CD4-positive, alpha-beta T cell treated with Interleukin-1 beta for 1 hour (primary cell): ENCODE measurements at regions not wholly inside any gene's neighbourhood (a gene's known extent, or its start where the extent isn't known, plus 50 kb on each side); places are given as distances from the start of the nearest gene placed in this dataset.
"Not testable (repeated sequence)": the region's sequence is repeated elsewhere in the genome, so short reads cannot be mapped to it uniquely, and the experiment has no call there.

Experiments
- DNase-seq, 2 donors: peaks; one replicate each; pipeline ENCODE4 v3.0.0-alpha.2; 2020 to 2022

- no peak for DNase-seq
Observed at GRCh38 chr6:119683671-119684070, 334.1 kb upstream of the MAN1A1 start.

GRCh38 chr6:119683031-119683430, 333.5 kb upstream of the MAN1A1 start:
- DNase-seq: no peak

DNA sequence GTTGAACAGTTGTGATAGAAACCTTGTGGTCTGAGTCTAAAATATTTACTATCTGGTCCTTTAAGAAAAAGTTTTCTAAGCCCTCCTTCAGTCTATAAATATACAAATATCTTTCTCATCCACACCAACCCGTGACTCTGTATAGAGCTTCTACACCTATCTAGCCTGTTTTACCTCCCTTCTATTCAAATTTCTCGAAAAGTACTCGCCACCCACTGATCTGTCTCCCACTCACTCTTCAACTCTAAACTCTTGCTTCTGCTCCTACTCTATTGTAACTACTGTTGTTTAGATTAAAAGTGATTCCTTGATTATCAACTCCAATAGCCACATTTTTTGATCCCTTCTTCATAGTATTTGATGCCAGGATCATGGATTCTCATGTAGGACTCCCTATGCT, 329.4 kb upstream of the MAN1A1 start:
- DNase-seq: no peak

GRCh38 chr6:119677384-119677783, 327.8 kb upstream of the MAN1A1 start:
- no peak for DNase-seq

DNA sequence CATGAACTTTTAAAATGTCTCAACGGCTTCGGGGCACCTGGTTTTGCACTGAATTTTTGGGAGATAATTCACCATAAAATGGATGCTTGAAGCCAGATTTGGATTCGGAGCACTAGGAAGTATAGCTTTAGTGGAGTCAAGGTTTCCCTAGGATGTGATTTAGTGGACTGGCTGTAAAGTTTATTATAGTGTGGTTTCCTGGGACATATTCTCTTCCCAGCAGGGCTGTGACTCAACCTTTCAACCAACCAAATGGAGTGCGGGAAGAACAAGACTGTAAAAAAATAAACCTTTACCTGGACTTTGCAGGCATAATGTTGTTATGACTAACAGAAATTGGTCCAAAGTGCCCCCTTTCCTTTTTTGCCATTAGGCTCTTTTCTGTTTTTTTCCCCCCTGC, 327.4 kb upstream of the MAN1A1 start:
- DNase-seq: no peak

- DNase-seq: no peak
Observed at GRCh38 chr6:119676230-119676629, 326.7 kb upstream of the MAN1A1 start.

GRCh38 chr6:119673741-119674140, 324.2 kb upstream of the MAN1A1 start:
- DNase-seq: no peak

DNA sequence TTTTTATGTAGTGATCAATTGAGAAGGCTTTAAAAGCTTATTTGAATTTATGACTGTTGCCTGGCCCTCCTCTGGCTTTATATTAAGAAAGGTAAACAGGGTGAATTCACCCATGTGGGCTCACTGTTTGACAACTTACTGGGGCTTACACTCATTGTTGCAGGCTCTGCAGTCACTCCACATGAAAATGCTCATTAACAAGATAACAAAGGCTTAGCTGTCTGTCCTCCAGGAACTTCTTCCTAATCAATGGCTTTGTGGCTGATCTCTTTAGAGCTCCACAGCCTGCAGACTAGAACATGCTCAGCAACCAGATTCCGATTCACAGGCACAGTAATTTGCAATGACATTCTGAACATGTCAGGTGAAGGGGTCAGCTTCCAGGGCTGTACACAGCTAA, 323.2 kb upstream of the MAN1A1 start:
- DNase-seq: no peak

DNA sequence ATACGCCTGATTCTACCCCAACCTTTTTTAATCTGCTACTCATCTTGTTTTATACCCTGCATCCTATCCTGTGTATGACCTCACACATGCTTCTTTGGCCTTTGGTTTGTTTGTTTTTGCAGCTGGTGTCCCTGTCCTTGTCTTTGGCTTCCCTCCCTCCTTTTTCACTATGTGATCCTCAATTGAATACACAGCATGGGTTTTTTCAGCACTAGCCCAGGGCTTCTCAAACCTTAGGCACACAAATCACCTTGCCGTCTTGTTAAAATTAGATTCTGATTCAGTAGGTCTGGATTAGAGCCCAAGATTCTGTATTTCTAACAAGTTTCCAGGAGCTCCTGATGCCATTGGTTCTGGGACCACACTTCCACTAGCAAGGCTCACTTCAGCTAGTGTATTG, 321.5 kb upstream of the MAN1A1 start:
- DNase-seq: no peak

- DNase-seq: no peak
Observed at GRCh38 chr6:119669221-119669620, 319.7 kb upstream of the MAN1A1 start.

DNA sequence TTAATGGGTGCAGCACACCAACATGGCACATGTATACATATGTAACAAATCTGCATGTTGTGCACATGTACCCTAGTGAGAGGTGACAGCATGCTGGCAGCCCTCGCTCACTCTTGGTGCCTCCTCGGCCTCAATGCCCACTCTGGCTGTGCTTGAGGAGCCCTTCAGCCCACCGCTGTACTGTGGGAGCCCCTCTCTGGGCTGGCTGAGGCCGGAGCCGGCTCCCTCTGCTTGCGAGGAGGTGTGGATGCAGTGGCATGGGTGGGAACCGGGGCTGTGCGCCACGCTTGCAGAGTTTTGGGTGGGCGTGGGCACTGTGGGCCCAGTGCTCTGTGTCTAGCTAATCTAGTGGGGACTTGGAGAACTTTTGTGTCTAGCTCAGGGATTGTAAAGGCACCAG, 315.9 kb upstream of the MAN1A1 start:
- not testable (repeated sequence) for DNase-seq

DNA sequence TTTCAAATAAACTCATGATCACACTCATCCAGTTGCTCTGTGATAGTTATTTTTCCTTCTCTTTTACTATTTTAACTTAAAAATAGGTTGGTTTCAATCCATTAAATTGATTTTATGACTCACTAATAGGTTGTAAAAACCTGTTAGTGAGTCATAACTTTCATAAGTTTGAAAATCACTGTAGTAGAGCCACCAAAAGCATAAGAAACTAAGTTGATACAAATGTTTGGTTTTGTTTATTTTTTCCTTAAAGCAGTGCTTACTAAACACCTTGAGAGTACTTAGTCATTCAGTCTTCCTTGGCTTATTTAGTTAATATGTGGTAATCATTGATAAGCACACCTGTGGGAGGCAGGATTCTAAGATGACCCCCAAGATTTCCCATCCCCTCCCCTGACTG, 312.1 kb upstream of the MAN1A1 start:
- DNase-seq: no peak

- no peak for DNase-seq
Observed at GRCh38 chr6:119661078-119661477, 311.5 kb upstream of the MAN1A1 start.

GRCh38 chr6:119658917-119659316, 309.4 kb upstream of the MAN1A1 start:
- no peak for DNase-seq

DNA sequence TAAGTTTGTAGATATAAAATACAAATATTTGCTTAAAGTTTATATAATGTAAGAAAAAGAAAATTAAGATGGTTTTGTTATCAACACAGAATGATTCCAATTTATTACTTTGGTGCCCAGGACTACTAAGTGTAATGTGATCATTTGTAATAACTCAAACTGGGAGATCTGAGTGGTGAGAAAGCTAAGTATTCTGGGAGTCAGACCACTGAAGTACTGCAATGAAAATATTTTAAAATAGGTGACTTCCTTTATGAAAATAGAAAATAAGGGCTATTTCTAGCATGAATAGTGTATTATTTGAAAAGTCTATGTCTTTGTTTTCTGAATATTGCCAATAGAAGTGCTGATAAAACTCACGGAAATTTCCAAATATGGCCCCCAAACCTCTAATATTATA, 305.6 kb upstream of the MAN1A1 start:
- DNase-seq: no peak

DNA sequence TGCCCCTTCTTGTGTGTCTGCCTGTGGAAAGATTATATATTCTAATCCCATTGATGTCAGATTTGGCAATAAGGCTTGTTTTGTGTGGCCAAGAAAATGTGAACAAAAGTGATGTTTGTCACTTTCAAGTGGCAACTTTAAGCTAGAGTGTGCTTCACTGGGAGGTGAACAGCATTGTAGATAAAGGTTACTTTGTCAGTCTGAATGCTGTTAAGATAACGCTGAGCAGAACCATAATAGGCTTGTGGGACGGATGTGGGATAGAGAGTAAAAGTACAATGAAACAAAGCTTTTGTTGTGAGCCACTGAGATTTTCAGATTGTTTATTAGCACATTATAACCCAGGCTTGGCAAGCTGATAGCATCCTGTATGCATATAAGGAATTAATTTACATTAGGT, 303.8 kb upstream of the MAN1A1 start:
- no peak for DNase-seq

GRCh38 chr6:119649531-119649930, 300.0 kb upstream of the MAN1A1 start:
- DNase-seq: no peak

DNA sequence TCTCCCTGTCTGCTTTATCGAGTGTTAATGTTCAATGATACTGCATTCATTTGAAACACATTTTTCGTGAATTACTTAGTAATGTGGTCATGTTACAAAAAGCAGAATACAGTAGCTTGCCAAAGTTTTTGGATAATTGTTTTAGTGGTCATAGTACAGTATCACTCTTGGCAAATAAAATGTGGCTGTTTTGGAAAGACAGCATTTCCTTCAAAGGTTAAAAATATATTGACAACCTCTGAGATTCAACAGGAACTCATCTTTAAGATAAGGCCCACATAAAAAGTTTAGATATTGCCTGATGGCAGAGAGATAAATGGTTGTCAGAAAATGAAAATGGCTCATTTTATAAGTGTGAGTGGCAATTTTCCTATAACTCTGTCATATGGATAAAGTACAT, 297.7 kb upstream of the MAN1A1 start:
- no peak for DNase-seq

DNA sequence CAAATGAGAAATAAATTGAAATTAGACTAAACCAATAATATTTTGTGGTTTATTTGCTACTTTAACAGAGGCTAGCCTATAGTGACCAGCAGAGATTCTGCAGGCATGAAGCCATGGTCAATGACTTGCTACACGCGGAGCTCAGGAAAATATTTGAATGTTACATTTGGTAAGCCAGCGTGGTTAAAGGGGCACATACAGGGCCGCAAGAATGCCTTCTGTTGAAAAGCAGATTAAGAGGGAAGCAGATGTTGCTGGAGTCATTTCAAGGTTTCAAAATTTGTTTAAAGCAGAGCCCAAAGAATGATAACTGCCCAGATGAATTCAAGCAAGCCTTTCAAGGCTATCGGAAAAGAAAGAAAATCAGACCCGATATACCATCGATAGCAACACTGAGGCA, 294.3 kb upstream of the MAN1A1 start:
- no peak for DNase-seq

GRCh38 chr6:119637768-119638167, 288.2 kb upstream of the MAN1A1 start:
- no peak for DNase-seq

DNA sequence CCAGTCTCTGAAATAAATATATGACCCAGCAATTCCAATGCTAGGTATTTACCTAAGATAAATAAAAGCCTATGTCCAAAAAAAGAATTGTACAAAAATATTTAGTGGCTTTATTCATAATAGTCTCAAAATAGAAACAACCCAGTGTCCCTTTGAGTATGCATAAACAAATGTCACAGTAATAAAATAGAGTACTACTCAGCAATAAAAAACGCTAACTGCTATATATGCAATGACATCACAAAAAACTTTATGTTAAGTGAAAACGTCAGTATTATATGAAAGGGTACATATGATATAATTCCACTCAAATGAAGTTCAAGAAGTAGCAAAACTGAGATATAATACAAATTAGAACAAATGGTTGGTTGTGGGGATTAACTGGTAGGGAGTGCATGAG, 286.5 kb upstream of the MAN1A1 start:
- no peak for DNase-seq

DNA sequence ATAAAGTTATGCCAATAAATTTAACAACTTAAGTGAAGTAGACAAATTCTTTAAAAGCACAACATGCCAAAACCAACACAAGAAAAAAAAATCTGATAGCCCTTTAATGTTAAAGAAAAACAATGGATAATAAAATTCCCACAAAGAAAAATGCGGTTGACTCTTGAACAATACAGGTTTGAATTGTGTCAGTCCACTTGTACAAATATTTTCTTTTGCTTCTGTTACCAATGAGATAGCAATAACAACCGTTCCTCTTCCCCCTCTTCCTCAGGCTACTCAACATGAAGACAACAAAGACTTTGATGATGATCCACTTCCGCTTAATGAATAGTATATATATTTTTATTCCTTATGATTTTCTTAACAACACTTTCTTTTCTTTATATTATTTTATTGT, 283.9 kb upstream of the MAN1A1 start:
- no peak for DNase-seq

DNA sequence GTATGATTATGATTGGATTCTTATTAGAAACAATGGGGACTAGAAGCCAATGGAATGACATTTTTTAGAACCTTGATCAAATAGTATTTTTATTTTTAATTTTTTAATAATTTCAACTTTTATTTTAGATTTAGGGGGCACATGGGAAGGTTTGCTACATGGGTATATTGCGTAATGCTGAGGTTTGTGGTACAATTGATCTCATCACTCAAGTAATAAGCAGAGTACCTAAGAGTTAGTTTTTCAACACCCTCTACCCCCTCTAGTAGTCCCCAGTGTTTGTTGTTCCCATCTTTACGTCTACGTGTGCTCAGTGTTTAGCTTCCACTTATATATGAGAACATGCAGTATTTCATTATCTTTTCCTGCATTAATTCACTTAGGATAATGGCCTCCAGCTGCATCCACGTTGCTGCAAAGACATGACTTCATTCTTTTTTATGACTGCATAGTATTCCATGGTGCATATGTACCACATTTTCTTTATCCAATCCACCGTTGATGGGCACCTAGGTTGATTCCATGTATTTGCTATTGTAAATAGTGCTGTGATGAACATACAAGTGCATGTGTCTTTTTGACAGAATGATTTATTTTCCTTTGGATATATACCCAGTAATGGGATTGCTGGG, 281.1 kb upstream of the MAN1A1 start:
- DNase-seq: no peak

DNA sequence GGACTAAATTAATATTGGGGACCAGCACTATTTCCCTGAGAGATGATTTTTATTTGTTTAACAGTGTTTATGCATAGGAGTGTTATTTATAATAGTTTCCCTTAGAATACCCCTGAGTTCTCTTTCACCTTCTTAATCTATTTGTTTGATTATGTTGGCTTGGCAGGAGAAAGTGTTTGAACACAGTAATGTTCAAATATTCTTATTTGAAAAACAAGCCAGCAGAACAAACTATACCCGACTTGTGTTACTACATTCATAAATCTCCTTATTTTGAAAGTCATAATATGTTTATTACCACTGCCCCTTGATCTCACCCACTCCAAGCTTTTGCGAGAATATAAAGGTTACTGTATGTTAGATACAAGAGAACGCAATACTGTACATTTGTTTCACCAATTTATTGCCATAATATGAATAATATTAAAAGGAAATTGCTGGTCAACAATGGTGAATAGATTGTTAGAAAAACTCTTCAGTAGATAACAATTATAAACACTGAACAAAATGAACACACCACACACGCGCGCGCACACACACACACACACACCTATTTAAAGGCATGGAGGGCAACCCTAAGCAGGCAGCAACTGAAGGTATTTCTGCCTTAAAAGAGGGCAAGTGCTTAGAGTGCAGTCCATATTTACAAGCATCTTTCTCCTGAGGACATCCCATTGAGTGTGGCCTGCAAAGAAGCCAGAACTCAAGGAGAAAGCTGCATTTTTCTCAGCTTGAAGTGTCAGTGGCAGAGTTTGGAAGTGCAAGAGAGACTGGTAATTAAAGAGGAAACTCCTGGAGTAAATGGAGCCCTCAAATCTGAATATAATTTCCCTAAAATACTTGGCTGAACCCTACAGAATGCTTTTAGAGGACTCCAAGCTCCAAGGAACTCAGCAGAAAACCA, 279.4 kb upstream of the MAN1A1 start:
- no peak for DNase-seq
